IPS-20b (cell line): ENCODE measurements at regions not wholly inside any gene's neighbourhood (a gene's known extent, or its start where the extent isn't known, plus 50 kb on each side); places are given as distances from the start of the nearest gene placed in this dataset.

Source experiments
- H3K27ac ChIP-seq: one replicate; pipeline ENCODE4 v1.5.1; 2013; ENCODE audit warnings: low read length
- H3K27me3 ChIP-seq: 2 replicates; pipeline ENCODE4 v1.6.1; 2013; ENCODE audit warnings: mild to moderate bottlenecking, low read length, inconsistent platforms; ENCODE audit not compliant: insufficient read depth
- H3K36me3 ChIP-seq: 2 replicates; pipeline ENCODE4 v1.6.1; 2013; ENCODE audit warnings: low read depth, mild to moderate bottlenecking, inconsistent platforms, low read length, moderate library complexity; ENCODE audit not compliant: insufficient read depth
- H3K4me1 ChIP-seq: 2 replicates; pipeline ENCODE4 v1.6.1; 2013; ENCODE audit warnings: mild to moderate bottlenecking, control low read depth, inconsistent platforms, low read length, moderate library complexity; ENCODE audit not compliant: insufficient read depth
- H3K4me3 ChIP-seq: 2 replicates; pipeline ENCODE4 v1.5.1; 2013; ENCODE audit warnings: mild to moderate bottlenecking, low read length, inconsistent platforms
- H3K9ac ChIP-seq: 2 replicates; pipeline ENCODE4 v1.6.1; 2013; ENCODE audit warnings: low read depth, mild to moderate bottlenecking, inconsistent platforms, low read length, moderate library complexity
- H3K9me3 ChIP-seq: 2 replicates; pipeline ENCODE4 v1.6.1; 2013; ENCODE audit warnings: mild to moderate bottlenecking, low read depth, low read length, inconsistent platforms; ENCODE audit not compliant: insufficient read depth

DNA sequence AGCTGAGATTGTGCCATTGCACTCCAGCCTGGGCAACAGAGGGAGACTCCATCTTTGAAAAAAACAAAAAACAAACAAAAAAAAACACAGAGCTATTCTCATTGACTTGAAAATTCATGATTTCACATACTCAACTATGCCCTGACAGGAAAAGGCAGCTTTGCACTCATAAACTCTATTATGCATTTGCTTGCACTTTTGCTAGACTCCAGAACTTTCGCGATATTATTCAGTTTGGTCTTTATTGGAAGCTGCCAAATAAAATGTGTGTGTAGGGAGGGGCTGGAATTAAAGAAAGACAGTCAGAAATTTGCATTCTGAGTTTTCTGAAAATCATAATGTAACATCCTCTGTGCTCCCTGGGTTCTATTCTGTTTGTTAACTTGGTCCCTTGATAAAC is 635.1 kb upstream of the KLF12 start:
- Histone ChIP-seq H3K27me3 (no peaks in the 10 kb centered on the region), H3K9me3 (no peaks in the 10 kb centered on the region), H3K27ac (no peak overlapping the region), H3K36me3 (no peaks in the 10 kb centered on the region), H3K9ac (no peak overlapping the region), H3K4me3 (no peak overlapping the region), H3K4me1 (peaks cover 1% of the 10 kb centered on the region; the same call in 1 of the 2 replicates)

GRCh38 chr13:74768521-74769085 is 634.4 kb upstream of the KLF12 start:
- Histone ChIP-seq H3K27me3 (no peaks in the 10 kb centered on the region), H3K9ac (no peak overlapping the region), H3K9me3 (no peaks in the 10 kb centered on the region), H3K27ac (no peak overlapping the region), H3K36me3 (no peaks in the 10 kb centered on the region), H3K4me3 (no peak overlapping the region), H3K4me1 (no peaks in the 10 kb centered on the region; the same call in 1 of the 2 replicates)

GRCh38 chr13:74767050-74767449 is 632.8 kb upstream of the KLF12 start:
- Histone ChIP-seq H3K27ac (no peak overlapping the region), H3K4me3 (no peak overlapping the region), H3K36me3 (no peaks in the 10 kb centered on the region), H3K27me3 (no peaks in the 10 kb centered on the region), H3K9me3 (no peaks in the 10 kb centered on the region), H3K4me1 (peaks cover 2% of the 10 kb centered on the region), H3K9ac (no peak overlapping the region)

- Histone ChIP-seq H3K9me3 (no peaks in the 10 kb centered on the region), H3K4me3 (no peak overlapping the region), H3K4me1 (peaks cover 6% of the 10 kb centered on the region), H3K36me3 (no peaks in the 10 kb centered on the region), H3K9ac (no peak overlapping the region), H3K27ac (no peak overlapping the region), H3K27me3 (no peaks in the 10 kb centered on the region)
Observed at GRCh38 chr13:74765955-74766354, 631.8 kb upstream of the KLF12 start.

DNA sequence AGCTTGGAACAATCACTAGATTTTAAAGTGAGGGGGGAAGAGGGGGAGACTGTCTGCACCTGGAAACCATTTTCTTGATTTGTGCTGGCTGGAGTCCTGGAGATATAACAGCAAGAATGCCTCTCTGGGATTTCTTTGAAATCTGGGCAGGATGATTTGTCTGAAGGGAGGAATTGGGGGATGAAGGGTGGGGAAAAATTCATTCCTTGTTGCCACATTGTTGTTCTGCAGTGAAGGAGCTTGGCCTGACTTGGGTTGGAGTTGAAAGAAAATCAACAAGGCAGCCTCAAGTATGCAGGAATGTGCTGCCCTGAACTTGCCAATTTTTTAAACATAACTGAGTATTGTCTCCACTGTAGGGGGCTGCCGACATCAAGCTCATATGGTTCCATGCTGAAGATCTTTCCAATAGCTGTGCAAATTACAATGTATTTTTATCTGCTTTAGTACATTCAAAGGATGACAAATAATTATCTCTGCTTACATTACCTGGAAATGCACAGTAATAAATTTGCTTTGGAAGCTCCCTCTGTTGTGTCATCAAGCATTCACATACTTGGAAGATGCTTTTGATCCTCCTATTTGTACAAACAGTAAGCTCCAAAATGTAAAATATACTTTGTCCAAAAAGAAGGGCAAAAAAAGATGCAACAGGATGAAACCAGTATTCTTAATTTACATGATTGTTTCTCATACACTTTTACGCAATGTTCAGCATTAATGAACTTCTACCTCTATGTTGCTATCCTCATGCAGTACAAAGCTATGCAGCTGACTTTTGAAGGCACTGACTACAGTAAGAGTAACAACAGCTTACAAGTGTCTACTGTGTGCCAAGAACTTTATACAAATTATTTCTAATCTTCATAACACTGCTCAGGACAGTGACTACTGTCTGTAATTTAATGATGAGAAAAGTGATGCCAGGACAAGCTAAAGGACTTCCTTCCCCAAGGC is 627.9 kb upstream of the KLF12 start:
- no peaks in the 10 kb centered on the region for H3K9me3 ChIP-seq
- H3K4me3 ChIP-seq: no peak overlapping the region
- peaks cover 9% of the 10 kb centered on the region for H3K4me1 ChIP-seq
- H3K27ac ChIP-seq: no peak overlapping the region
- H3K36me3 ChIP-seq: no peaks in the 10 kb centered on the region
- no peaks in the 10 kb centered on the region for H3K27me3 ChIP-seq
- H3K9ac ChIP-seq: no peak overlapping the region

DNA sequence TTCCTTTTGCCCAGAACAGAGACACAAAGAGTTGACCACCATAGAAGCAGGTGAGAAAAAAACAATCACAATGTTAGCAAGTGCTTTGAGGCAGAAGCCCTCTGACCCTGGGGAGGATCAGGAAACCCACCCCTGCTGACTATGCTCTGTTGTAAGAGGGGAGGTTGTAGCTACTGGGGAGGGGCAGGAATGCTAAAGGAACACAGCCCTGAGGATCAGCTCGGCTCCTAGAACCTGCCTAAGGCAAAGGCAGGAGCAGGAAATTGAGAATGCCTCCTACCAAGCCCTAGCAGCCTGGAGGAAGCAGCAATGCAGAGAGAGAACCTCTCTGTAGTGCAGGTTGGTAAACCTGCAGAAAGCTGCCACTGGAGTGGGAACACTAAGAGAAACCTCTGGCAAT is 624.0 kb upstream of the KLF12 start:
- Histone ChIP-seq H3K9ac (no peak overlapping the region), H3K4me1 (peaks cover 9% of the 10 kb centered on the region), H3K9me3 (no peaks in the 10 kb centered on the region), H3K36me3 (no peaks in the 10 kb centered on the region), H3K27me3 (no peaks in the 10 kb centered on the region), H3K27ac (no peak overlapping the region), H3K4me3 (no peak overlapping the region)

DNA sequence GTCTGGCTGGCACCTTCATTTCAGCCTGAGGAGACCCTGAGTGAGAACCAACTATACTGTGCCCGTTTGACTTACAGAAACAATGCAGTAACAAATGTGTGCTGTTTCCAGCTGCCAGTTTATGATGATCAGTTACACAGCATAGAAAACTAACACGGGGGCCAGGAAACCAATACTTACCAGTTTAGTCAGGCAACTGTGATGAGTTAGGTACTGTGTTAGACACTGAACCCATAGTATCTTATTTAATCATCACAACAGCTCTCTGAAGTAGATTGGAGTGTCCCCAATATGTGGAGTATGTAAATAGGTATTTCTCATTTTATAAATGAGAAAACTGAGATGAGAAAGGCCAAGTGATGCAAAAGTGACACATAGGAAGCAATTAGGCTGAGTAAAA is 620.9 kb upstream of the KLF12 start:
- no peaks in the 10 kb centered on the region for H3K27me3 ChIP-seq

GRCh38 chr13:74751739-74752138 is 617.5 kb upstream of the KLF12 start:
- Histone ChIP-seq H3K4me1 (no peaks in the 10 kb centered on the region), H3K27me3 (no peaks in the 10 kb centered on the region), H3K4me3 (no peak overlapping the region), H3K9ac (no peak overlapping the region), H3K9me3 (no peaks in the 10 kb centered on the region), H3K27ac (no peak overlapping the region), H3K36me3 (no peaks in the 10 kb centered on the region)

More for the DNA sequence above, 620.9 kb upstream of the KLF12 start:
- no peak overlapping the region for H3K4me3 ChIP-seq
- no peak overlapping the region for H3K9ac ChIP-seq
- no peaks in the 10 kb centered on the region for H3K36me3 ChIP-seq
- H3K9me3 ChIP-seq: no peaks in the 10 kb centered on the region
- H3K4me1 ChIP-seq: peaks cover 3% of the 10 kb centered on the region; the same call in 1 of the 2 replicates
- H3K27ac ChIP-seq: no peak overlapping the region

DNA sequence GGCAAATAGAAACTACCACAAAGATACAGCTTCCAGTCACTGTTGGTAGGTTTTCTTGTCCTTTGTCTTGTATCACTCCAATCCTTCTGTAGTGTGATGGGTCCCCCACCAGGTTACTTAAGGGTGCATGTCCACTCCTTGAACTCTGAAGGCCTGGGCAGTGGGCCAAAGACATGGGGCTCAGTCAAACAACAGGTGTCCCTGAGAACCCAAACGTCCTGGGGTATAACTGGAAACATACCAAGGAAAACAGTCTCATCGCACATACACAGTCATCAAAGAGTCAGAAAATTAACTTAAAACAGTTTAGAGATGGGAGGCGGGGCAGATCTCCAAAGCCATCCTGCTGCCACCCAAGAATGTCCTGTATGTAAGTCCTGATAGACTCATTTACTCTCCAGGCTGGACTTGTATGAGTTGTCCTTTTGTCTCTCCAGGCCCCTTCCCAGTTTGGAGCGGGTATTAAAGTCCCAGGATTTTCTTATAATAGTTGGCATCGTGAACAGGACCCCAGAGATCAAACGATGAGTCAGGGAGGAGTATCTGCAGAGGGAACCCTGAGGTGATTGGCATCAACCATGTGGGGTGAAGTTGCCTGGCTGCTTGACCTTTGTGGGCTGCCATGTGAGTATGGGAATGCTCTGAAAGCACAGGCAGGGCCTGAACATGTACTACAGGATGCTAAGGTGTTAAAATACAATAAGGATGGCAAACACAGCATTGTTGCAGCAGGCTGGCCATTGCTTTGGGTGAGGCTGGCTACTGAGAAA is 613.2 kb upstream of the KLF12 start:
- H3K9me3 ChIP-seq: no peaks in the 10 kb centered on the region
- H3K36me3 ChIP-seq: no peaks in the 10 kb centered on the region
- H3K27ac ChIP-seq: no peak overlapping the region
- no peaks in the 10 kb centered on the region for H3K4me1 ChIP-seq
- H3K4me3 ChIP-seq: no peak overlapping the region
- no peak overlapping the region for H3K9ac ChIP-seq
- no peaks in the 10 kb centered on the region for H3K27me3 ChIP-seq

DNA sequence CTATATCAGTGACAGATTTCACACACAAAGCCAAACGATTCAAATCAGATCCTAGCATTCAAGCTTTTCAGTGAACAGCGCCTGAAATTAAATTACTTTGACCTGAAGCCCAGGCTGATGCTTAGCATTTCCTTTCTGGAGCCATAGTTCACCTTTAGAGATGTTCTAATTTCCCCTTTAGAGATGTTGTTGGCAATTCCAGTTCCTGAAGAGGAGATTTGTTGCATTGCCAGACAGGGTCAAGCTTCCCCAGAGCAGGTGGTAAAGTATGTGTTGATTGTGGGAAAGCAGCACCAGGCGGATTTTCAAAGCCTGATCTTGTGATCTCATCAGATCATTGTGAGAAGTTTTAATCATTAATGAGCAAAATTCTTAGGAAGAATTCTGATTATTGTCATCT is 609.8 kb upstream of the KLF12 start:
- Histone ChIP-seq H3K4me3 (no peak overlapping the region), H3K27me3 (no peaks in the 10 kb centered on the region), H3K27ac (no peak overlapping the region), H3K36me3 (no peaks in the 10 kb centered on the region), H3K4me1 (no peaks in the 10 kb centered on the region), H3K9ac (no peak overlapping the region), H3K9me3 (no peaks in the 10 kb centered on the region)

DNA sequence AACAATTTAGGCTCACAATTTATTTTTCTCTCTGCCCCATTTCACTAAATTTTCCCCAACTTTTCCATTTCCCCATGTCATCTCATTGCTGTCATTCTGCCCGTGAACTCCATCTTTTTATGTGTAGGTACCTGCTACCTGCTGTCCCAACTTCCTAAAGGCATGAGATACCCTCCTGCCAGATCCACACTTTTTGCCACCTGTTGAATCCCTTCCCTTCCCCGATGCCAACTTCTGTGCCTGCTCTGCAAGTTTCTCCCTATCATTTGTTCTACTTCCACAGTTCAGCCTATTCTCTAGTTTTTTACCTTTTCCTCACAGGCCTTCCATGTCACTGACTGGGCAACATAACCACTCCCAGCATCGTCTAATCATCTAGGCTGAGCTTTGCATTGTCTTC is 607.5 kb upstream of the KLF12 start:
- H3K27me3 ChIP-seq: no peaks in the 10 kb centered on the region
- no peaks in the 10 kb centered on the region for H3K36me3 ChIP-seq
- H3K4me3 ChIP-seq: no peak overlapping the region
- no peaks in the 10 kb centered on the region for H3K9me3 ChIP-seq
- H3K4me1 ChIP-seq: no peaks in the 10 kb centered on the region
- H3K9ac ChIP-seq: no peak overlapping the region
- no peak overlapping the region for H3K27ac ChIP-seq
